HEK293 (cell line): ENCODE measurements at regions not wholly inside any gene's neighbourhood (a gene's known extent, or its start where the extent isn't known, plus 50 kb on each side); places are given as distances from the start of the nearest gene placed in this dataset.

Source experiments
- CTCF ChIA-PET: fragments of 350-600 bp; formaldehyde crosslinking; extraction: SDS; loops from one replicate; lab custom pipeline; 2021; ENCODE audit warnings: antibody characterized with exemption; lab: Yijun Ruan, JAX
- POLR2A ChIA-PET: fragments of 300-600 bp; formaldehyde crosslinking; extraction: SDS; loops from one replicate; lab custom pipeline; 2020; ENCODE audit warnings: antibody characterized with exemption, inconsistent platforms; lab: Yijun Ruan, JAX
- H3K27ac ChIP-seq: fragments of 200-500 bp; sonication (Bioruptor generic); 2 replicates; pipeline ENCODE4 v1.5.1; 2014; ENCODE audit warnings: low read depth, low read length, control low read depth, inconsistent platforms; ENCODE audit errors: extremely low read depth
- H3K36me3 ChIP-seq, 2 experiments: fragments of 200-500 bp in 1 of 2; sonication (Bioruptor generic) in 1 of 2; 1 replicate in 1 of 2; 2 replicates in 1 of 2; pipeline ENCODE4 v1.5.1; 2014 to 2017; ENCODE audit warnings: inconsistent platforms in 2 of 2, low read length in 2 of 2; ENCODE audit not compliant: control insufficient read depth in 2 of 2, insufficient read depth in 1 of 2
- H3K4me1 ChIP-seq: fragments of 200-500 bp; sonication (Bioruptor generic); 2 replicates; pipeline ENCODE4 v1.5.1; 2014; ENCODE audit warnings: mild to moderate bottlenecking, low read length, inconsistent platforms; ENCODE audit not compliant: control insufficient read depth, insufficient read depth
- H3K4me3 ChIP-seq: 2 replicates; pipeline ENCODE4 v1.5.1; 2011; ENCODE audit warnings: low read depth, mild to moderate bottlenecking, control low read depth, low read length, moderate library complexity
- H3K9me3 ChIP-seq: fragments of 200-500 bp; sonication (Bioruptor generic); 2 replicates; pipeline ENCODE4 v1.5.1; 2014; ENCODE audit warnings: low read depth, low read length, inconsistent platforms; ENCODE audit not compliant: control insufficient read depth, insufficient read depth
- ELK4 ChIP-seq: IDR thresholded peaks from 2 replicates; pipeline ENCODE4 v1.6.1; 2011; ENCODE audit warnings: mild to moderate bottlenecking, low read depth, low read length, borderline replicate concordance
- OSR2 ChIP-seq: fragments of 450-650 bp; formaldehyde crosslinking; IDR thresholded peaks from 2 replicates; pipeline ENCODE4 v1.5.1; 2016; ENCODE audit warnings: missing biosample characterization, missing genetic modification characterization
- REST ChIP-seq: fragments of 450-650 bp; formaldehyde crosslinking; IDR thresholded peaks from 2 replicates; pipeline ENCODE4 v1.5.1; 2016; ENCODE audit warnings: missing biosample characterization, missing genetic modification characterization
- TCF7L2 ChIP-seq: IDR thresholded peaks from 2 replicates; pipeline ENCODE4 v1.6.1; 2011; ENCODE audit warnings: low read depth, mild to moderate bottlenecking, inconsistent platforms, low read length, moderate library complexity, borderline replicate concordance
- TRIM28 ChIP-seq: IDR thresholded peaks from 2 replicates; pipeline ENCODE4 v1.6.1; 2011; ENCODE audit warnings: low read length, control low read depth, borderline replicate concordance
- ZBTB10 ChIP-seq: fragments of 450-650 bp; formaldehyde crosslinking; IDR thresholded peaks from 2 replicates; pipeline ENCODE4 v1.5.1; 2016; ENCODE audit warnings: missing biosample characterization, missing genetic modification characterization
- ZBTB48 ChIP-seq: fragments of 450-650 bp; formaldehyde crosslinking; IDR thresholded peaks from 2 replicates; pipeline ENCODE4 v1.5.1; 2016; ENCODE audit warnings: missing biosample characterization, missing genetic modification characterization
- ZFP3 ChIP-seq: fragments of 450-650 bp; formaldehyde crosslinking; IDR thresholded peaks from 2 replicates; pipeline ENCODE4 v1.5.1; 2016; ENCODE audit warnings: low read depth, missing biosample characterization, missing genetic modification characterization
- ZNF2 ChIP-seq: fragments of 450-650 bp; formaldehyde crosslinking; IDR thresholded peaks from 2 replicates; pipeline ENCODE4 v1.5.1; 2016; ENCODE audit warnings: missing biosample characterization, missing genetic modification characterization
- ZNF223 ChIP-seq: fragments of 450-650 bp; formaldehyde crosslinking; IDR thresholded peaks from 2 replicates; pipeline ENCODE4 v1.5.1; 2016; ENCODE audit warnings: missing biosample characterization, missing genetic modification characterization
- ZNF266 ChIP-seq: fragments of 450-650 bp; formaldehyde crosslinking; IDR thresholded peaks from 2 replicates; pipeline ENCODE4 v1.5.1; 2016; ENCODE audit warnings: missing biosample characterization, missing genetic modification characterization, low read depth
- ZNF292 ChIP-seq: fragments of 450-650 bp; formaldehyde crosslinking; IDR thresholded peaks from 2 replicates; pipeline ENCODE4 v1.5.1; 2016; ENCODE audit warnings: low read depth, missing biosample characterization, missing genetic modification characterization, borderline replicate concordance
- ZNF571 ChIP-seq: fragments of 450-650 bp; formaldehyde crosslinking; IDR thresholded peaks from 2 replicates; pipeline ENCODE4 v1.5.0; 2017; ENCODE audit warnings: missing biosample characterization, missing genetic modification characterization
- ZNF600 ChIP-seq: fragments of 450-650 bp; formaldehyde crosslinking; IDR thresholded peaks from 2 replicates; pipeline ENCODE4 v1.5.1; 2016; ENCODE audit warnings: missing biosample characterization, missing genetic modification characterization
- ZSCAN5A ChIP-seq: fragments of 450-650 bp; formaldehyde crosslinking; IDR thresholded peaks from 2 replicates; pipeline ENCODE4 v1.5.1; 2016; ENCODE audit warnings: missing biosample characterization, missing genetic modification characterization

- CTCF ChIA-PET, result interaction anchor here (0.8 to 2.3 kb wide), 2 partner anchors 9 to 13 kb away, joined by 3 to 5 read pairs; no protein-coding TSS in a partner anchor
- no peaks in the 10 kb centered on the region for H3K36me3 ChIP-seq
- POLR2A ChIA-PET, result no interaction called here
- H3K9me3 ChIP-seq, result no peaks in the 10 kb centered on the region
- H3K4me3 ChIP-seq, result no peak overlapping the region
- no peak overlapping the region for H3K27ac ChIP-seq
- TF ChIP-seq REST (tag by site-specific recombination), result no peak
- no peak for TF ChIP-seq ZNF223
- TF ChIP-seq ZBTB48 (tag by site-specific recombination), result no peak
- TF ChIP-seq ELK4, result no peak
- no peak for TF ChIP-seq OSR2
- no peak for TF ChIP-seq ZNF571 (tag by site-specific recombination)
- no peak for TF ChIP-seq ZNF2 (tag by site-specific recombination)
- no peak for TF ChIP-seq ZFP3 (tag by site-specific recombination)
- no peak for TF ChIP-seq ZNF266 (tag by site-specific recombination)
- TF ChIP-seq ZSCAN5A (tag by site-specific recombination), result no peak
- TF ChIP-seq ZNF292 (tag by site-specific recombination), result no peak
- no peak for TF ChIP-seq ZBTB10 (tag by site-specific recombination)
- no peak for TF ChIP-seq ZNF600 (tag by site-specific recombination)
- TF ChIP-seq TRIM28, result no peak
- TF ChIP-seq TCF7L2, result no peak
- TF ChIP-seq, all 188 proteins: peak for 0
- no peaks in the 10 kb centered on the region for H3K4me1 ChIP-seq
Observed at GRCh38 chr11:76256448-76256847, 50.1 kb upstream of the WNT11 start.
